ENCODE measurements at regions not wholly inside any gene's neighbourhood (a gene's known extent, or its start where the extent isn't known, plus 50 kb on each side); places are given as distances from the start of the nearest gene placed in this dataset.

- no peak for DNase-seq
Observed at GRCh38 chr1:119310301-119310700, 58.3 kb upstream of the HAO2 start.

- no peak for DNase-seq
Observed at GRCh38 chr1:119312500-119312899, 56.1 kb upstream of the HAO2 start.

GRCh38 chr1:119314001-119314796, 54.4 kb upstream of the HAO2 start:
- DNase-seq = no peak

- no peak for DNase-seq
Observed at GRCh38 chr1:119316870-119317416, 51.6 kb upstream of the HAO2 start.

- no peak for DNase-seq
Observed at GRCh38 chr1:119318466-119319309, 49.9 kb upstream of the HAO2 start.
